Activated CD8-positive, alpha-beta T cell treated with anti-CD3 and anti-CD28 coated beads for 36 hours (primary cell): ENCODE measurements at regions not wholly inside any gene's neighbourhood (a gene's known extent, or its start where the extent isn't known, plus 50 kb on each side); places are given as distances from the start of the nearest gene placed in this dataset.

Source experiments
- ATAC-seq: fragments of 200-7000 bp; cut with Tn5 transposase; one replicate; pipeline ENCODE4 v1.10.0; 2021; ENCODE audit warnings: mild to moderate bottlenecking, moderate library complexity
- CTCF ChIA-PET: fragments of 350-600 bp; sonication (Branson Sonifier 250); formaldehyde crosslinking; loops from one replicate; lab custom pipeline; 2021; ENCODE audit warnings: antibody characterized with exemption; lab: Charles Lee
- POLR2A ChIA-PET: fragments of 350-600 bp; sonication (Branson Sonifier 250); formaldehyde crosslinking; loops from one replicate; lab custom pipeline; 2021; ENCODE audit warnings: antibody characterized with exemption; lab: Charles Lee
- DNase-seq: peaks from one replicate; pipeline ENCODE4 v3.0.0-alpha.2; 2020
- H3K27ac Mint-ChIP-seq: one replicate; pipeline ENCODE4 v1.8.0; 2021; ENCODE audit warnings: mild to moderate bottlenecking, mixed read lengths
- H3K27me3 Mint-ChIP-seq: one replicate; pipeline ENCODE4 v1.8.0; 2021; ENCODE audit warnings: mixed read lengths
- H3K36me3 Mint-ChIP-seq: one replicate; pipeline ENCODE4 v1.8.0; 2021; ENCODE audit warnings: low read depth, mixed read lengths
- H3K4me1 Mint-ChIP-seq: one replicate; pipeline ENCODE4 v1.8.0; 2021; ENCODE audit warnings: low read depth, mixed read lengths
- H3K4me3 Mint-ChIP-seq: one replicate; pipeline ENCODE4 v1.8.0; 2021; ENCODE audit warnings: mild to moderate bottlenecking, moderate library complexity, mixed read lengths
- H3K9me3 Mint-ChIP-seq: one replicate; pipeline ENCODE4 v1.8.0; 2021; ENCODE audit warnings: mixed read lengths
- CTCF ChIP-seq: fragments of 200-600 bp; IDR thresholded peaks from one replicate; pipeline ENCODE4 v1.8.0; 2022; ENCODE audit warnings: antibody characterized with exemption, mild to moderate bottlenecking
- intact Hi-C: fragments of 100-400 bp; cut with micrococcal nuclease; formaldehyde crosslinking; loops from one replicate; pipeline ENCODE4 v1.10.0; 2022

GRCh38 chr4:57405359-57405758, 295.2 kb upstream of the IGFBP7 start:
- ATAC-seq (no peak), DNase-seq (no peak)
- Mint-ChIP-seq H3K27me3 (no peaks in the 10 kb centered on the region), H3K9me3 (no peaks in the 10 kb centered on the region), H3K4me3 (no peak overlapping the region), H3K27ac (no peak overlapping the region), H3K4me1 (no peaks in the 10 kb centered on the region), H3K36me3 (no peaks in the 10 kb centered on the region)
- CTCF ChIA-PET = no interaction called here
- POLR2A ChIA-PET = interaction anchor here (1.2 kb wide), 1 partner anchor 293 kb away, joined by 3 read pairs; no protein-coding TSS in a partner anchor
- intact Hi-C loops = no loop called here
- TF ChIP-seq CTCF = no peak

GRCh38 chr4:57404483-57404882, 294.3 kb upstream of the IGFBP7 start:
- ChIA-PET POLR2A (interaction anchor here (1.2 kb wide), 1 partner anchor 294 kb away, joined by 3 read pairs; no protein-coding TSS in a partner anchor), CTCF (interaction anchor here (0.8 kb wide), 1 partner anchor 22 kb away, joined by 3 read pairs; no protein-coding TSS in a partner anchor)
- TF ChIP-seq CTCF = no peak
- Mint-ChIP-seq H3K4me1 (no peaks in the 10 kb centered on the region), H3K9me3 (no peaks in the 10 kb centered on the region), H3K27me3 (no peaks in the 10 kb centered on the region), H3K36me3 (no peaks in the 10 kb centered on the region), H3K27ac (no peak overlapping the region), H3K4me3 (no peak overlapping the region)
- no peak for ATAC-seq
- intact Hi-C loops = no loop called here
- no peak for DNase-seq

GRCh38 chr4:57403591-57403990, 293.4 kb upstream of the IGFBP7 start:
- no peak overlapping the region for H3K4me3 Mint-ChIP-seq
- TF ChIP-seq CTCF = no peak
- H3K27ac Mint-ChIP-seq = no peak overlapping the region
- CTCF ChIA-PET = interaction anchor here (0.8 kb wide), 1 partner anchor 23 kb away, joined by 3 read pairs; no protein-coding TSS in a partner anchor
- DNase-seq = no peak
- intact Hi-C loops = no loop called here
- H3K36me3 Mint-ChIP-seq = no peaks in the 10 kb centered on the region
- no peak for ATAC-seq
- POLR2A ChIA-PET = no interaction called here
- H3K27me3 Mint-ChIP-seq = no peaks in the 10 kb centered on the region
- no peaks in the 10 kb centered on the region for H3K9me3 Mint-ChIP-seq
- H3K4me1 Mint-ChIP-seq = no peaks in the 10 kb centered on the region

- Mint-ChIP-seq H3K27ac (no peak overlapping the region), H3K4me1 (no peaks in the 10 kb centered on the region), H3K36me3 (no peaks in the 10 kb centered on the region), H3K27me3 (no peaks in the 10 kb centered on the region), H3K4me3 (no peak overlapping the region), H3K9me3 (no peaks in the 10 kb centered on the region)
- CTCF ChIA-PET = no interaction called here
- TF ChIP-seq CTCF = no peak
- no peak for ATAC-seq
- intact Hi-C loops = no loop called here
- POLR2A ChIA-PET = no interaction called here
- no peak for DNase-seq
These were observed 291.4 kb upstream of the IGFBP7 start for GRCh38 chr4:57401586-57401985.

- no peak overlapping the region for H3K27ac Mint-ChIP-seq
- CTCF ChIA-PET = no interaction called here
- H3K4me1 Mint-ChIP-seq = no peaks in the 10 kb centered on the region
- H3K9me3 Mint-ChIP-seq = no peaks in the 10 kb centered on the region
- no peak overlapping the region for H3K4me3 Mint-ChIP-seq
- H3K27me3 Mint-ChIP-seq = peaks cover 2% of the 10 kb centered on the region
- DNase-seq = no peak
- ATAC-seq = no peak
- no peak for TF ChIP-seq CTCF
- intact Hi-C loops = no loop called here
- POLR2A ChIA-PET = no interaction called here
- H3K36me3 Mint-ChIP-seq = no peaks in the 10 kb centered on the region
These were observed 268.6 kb upstream of the IGFBP7 start for GRCh38 chr4:57378766-57379165.
